ENCODE measurements at regions not wholly inside any gene's neighbourhood (a gene's known extent, or its start where the extent isn't known, plus 50 kb on each side); places are given as distances from the start of the nearest gene placed in this dataset.

DNA sequence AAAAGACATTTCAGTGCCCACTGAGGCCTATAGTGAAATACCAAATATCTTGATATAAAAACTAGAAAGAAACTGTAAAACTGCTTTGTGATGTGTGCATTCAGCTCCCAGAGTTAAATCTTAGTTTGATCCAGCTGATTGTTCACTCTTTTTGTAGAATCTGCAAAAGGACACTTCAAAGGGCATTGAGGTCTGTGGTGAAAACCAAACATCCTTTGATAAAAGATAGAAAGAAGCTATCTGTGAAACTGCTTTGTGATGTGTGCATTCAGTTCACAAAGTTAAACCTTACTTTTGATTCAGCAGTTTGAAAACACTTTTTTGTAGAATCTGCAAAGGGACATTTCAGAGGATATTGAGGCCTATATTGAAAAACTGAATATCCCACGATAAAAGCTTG lies 290.7 kb upstream of the ALG10B start:
- dilution Hi-C loops (cut with MboI; ENCODE audit: extremely low pct_ligation_motif_present, low sequenced_read_pairs): no loop called here
- DNase-seq (ENCODE audit: low read depth, low spot score) (no peak), FAIRE-seq (no peak)
- no peaks in the 10 kb centered on the region for H3K9me1 ChIP-seq (replicated peaks; ENCODE audit: control insufficient read depth, extremely low read depth, insufficient read depth, low read length)
- no peaks in the 10 kb centered on the region for H3K4me1 ChIP-seq (ENCODE audit: control insufficient read depth, extremely low read depth, insufficient read depth, low read length)
- no peak overlapping the region for H3K9ac ChIP-seq (replicated peaks; ENCODE audit: extremely low read depth, insufficient read depth, low read length)
- no TSS peak for BruUV-seq (replicated peaks)
- no peak overlapping the region for H3K4me3 ChIP-seq (replicated peaks in 1 of 3; ENCODE audit: insufficient read depth in 1 of 3, low read depth in 1 of 3, low read length in 3 of 3)
- no peaks in the 10 kb centered on the region for H3K36me3 ChIP-seq (ENCODE audit: control insufficient read depth in 2 of 2, extremely low read depth in 1 of 2, insufficient read depth in 2 of 2, low read length in 2 of 2)
- H3K79me2 ChIP-seq (ENCODE audit: control insufficient read depth, insufficient read depth, low read length): no peaks in the 10 kb centered on the region
- H3K4me2 ChIP-seq (ENCODE audit: insufficient read depth, low read length): no peak overlapping the region
- ChIA-PET CTCF (no interaction called here), POLR2A (no interaction called here)
- no peaks in the 10 kb centered on the region for H4K20me1 ChIP-seq (replicated peaks; ENCODE audit: control insufficient read depth, extremely low read depth, insufficient read depth, low read length)
- intact Hi-C loops (cut with micrococcal nuclease): no loop called here
- H3K27ac ChIP-seq (ENCODE audit: insufficient read depth, low read depth, low read length): no peak overlapping the region
- no peaks in the 10 kb centered on the region for H3K9me3 ChIP-seq (replicated peaks; ENCODE audit: control insufficient read depth, insufficient read depth, low read length)
- no peaks in the 10 kb centered on the region for H3K27me3 ChIP-seq (ENCODE audit: control insufficient read depth in 2 of 2, insufficient read depth in 2 of 2, low read length in 2 of 2)
- TF ChIP-seq FOS (IDR thresholded peaks at IDR 0.05; ENCODE audit: borderline replicate concordance, insufficient read depth, low read length) (no peak), MYC (IDR thresholded peaks at IDR 0.05; ENCODE audit: low read depth, low read length) (no peak), EZH2 (IDR thresholded peaks at IDR 0.05; ENCODE audit: borderline replicate concordance, low read depth, low read length, severe bottlenecking) (no peak), GATA2 (IDR thresholded peaks at IDR 0.05; ENCODE audit: insufficient read depth, insufficient read length, low read depth, low read length) (no peak), JUN (IDR thresholded peaks at IDR 0.05; ENCODE audit: borderline replicate concordance, insufficient read depth, insufficient read length, low read depth) (no peak), POLR2AphosphoS5 (IDR thresholded peaks at IDR 0.05; ENCODE audit: insufficient read depth, low read depth, low read length) (no peak), POLR2A (IDR thresholded peaks at IDR 0.05; ENCODE audit: low read depth, low read length) (no peak)
- TF ChIP-seq, protein P1, sequence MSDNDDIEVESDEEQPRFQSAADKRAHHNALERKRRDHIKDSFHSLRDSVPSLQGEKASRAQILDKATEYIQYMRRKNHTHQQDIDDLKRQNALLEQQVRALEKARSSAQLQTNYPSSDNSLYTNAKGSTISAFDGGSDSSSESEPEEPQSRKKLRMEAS (IDR thresholded peaks at IDR 0.05; ENCODE audit: insufficient read depth, insufficient read length): no peak
- TF ChIP-seq, protein P2, sequence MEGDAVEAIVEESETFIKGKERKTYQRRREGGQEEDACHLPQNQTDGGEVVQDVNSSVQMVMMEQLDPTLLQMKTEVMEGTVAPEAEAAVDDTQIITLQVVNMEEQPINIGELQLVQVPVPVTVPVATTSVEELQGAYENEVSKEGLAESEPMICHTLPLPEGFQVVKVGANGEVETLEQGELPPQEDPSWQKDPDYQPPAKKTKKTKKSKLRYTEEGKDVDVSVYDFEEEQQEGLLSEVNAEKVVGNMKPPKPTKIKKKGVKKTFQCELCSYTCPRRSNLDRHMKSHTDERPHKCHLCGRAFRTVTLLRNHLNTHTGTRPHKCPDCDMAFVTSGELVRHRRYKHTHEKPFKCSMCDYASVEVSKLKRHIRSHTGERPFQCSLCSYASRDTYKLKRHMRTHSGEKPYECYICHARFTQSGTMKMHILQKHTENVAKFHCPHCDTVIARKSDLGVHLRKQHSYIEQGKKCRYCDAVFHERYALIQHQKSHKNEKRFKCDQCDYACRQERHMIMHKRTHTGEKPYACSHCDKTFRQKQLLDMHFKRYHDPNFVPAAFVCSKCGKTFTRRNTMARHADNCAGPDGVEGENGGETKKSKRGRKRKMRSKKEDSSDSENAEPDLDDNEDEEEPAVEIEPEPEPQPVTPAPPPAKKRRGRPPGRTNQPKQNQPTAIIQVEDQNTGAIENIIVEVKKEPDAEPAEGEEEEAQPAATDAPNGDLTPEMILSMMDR (IDR thresholded peaks at IDR 0.05; ENCODE audit: extremely low read depth in 1 of 2, insufficient read depth in 1 of 2, low read depth in 1 of 2, low read length in 2 of 2): no peak
- no peak overlapping the region for H2AFZ ChIP-seq (ENCODE audit: low read depth, low read length)
